Tibial nerve (tissue), 4 donors: ENCODE measurements at regions not wholly inside any gene's neighbourhood (a gene's known extent, or its start where the extent isn't known, plus 50 kb on each side); places are given as distances from the start of the nearest gene placed in this dataset.

Experiments
- DNase-seq, 2 donors: peaks; one replicate each; pipeline ENCODE4 v3.0.0-alpha.2; 2019; ENCODE audit warnings: low spot score in 2 of 2
- H3K27ac ChIP-seq, 4 donors: fragments of 200-600 bp; sonication (generic) in 3 of 4; one replicate each; pipeline ENCODE4 v1.5.1; 2017 to 2019; ENCODE audit warnings: mild to moderate bottlenecking in 1 of 4
- H3K27me3 ChIP-seq, 2 donors: fragments of 200-600 bp; sonication (generic) in 1 of 2; one replicate each; pipeline versions ENCODE4 v1.5.1 to v1.6.0; 2017 to 2019
- H3K36me3 ChIP-seq, 3 donors: fragments of 200-600 bp; sonication (generic); one replicate each; pipeline ENCODE4 v1.5.1; 2018 to 2019
- H3K4me1 ChIP-seq, 4 donors: fragments of 200-600 bp; sonication (generic) in 3 of 4; one replicate each; pipeline ENCODE4 v1.5.1; 2017 to 2019
- H3K4me3 ChIP-seq, 4 donors: fragments of 200-600 bp; sonication (generic) in 3 of 4; one replicate each; pipeline ENCODE4 v1.5.1; 2017 to 2019; ENCODE audit warnings: mild to moderate bottlenecking in 1 of 4, moderate library complexity in 1 of 4
- H3K9me3 ChIP-seq, 4 donors: fragments of 200-600 bp; sonication (generic) in 3 of 4; one replicate each; pipeline ENCODE4 v1.5.1; 2017 to 2019
- CTCF ChIP-seq, 5 experiments: fragments of 200-600 bp in 3 of 5; fragments of 450-650 bp in 2 of 5; sonication (generic) in 3 of 5; IDR thresholded peaks; one replicate each; pipeline ENCODE4 v1.5.1; 2016 to 2019; ENCODE audit warnings: antibody characterized with exemption in 5 of 5, mild to moderate bottlenecking in 3 of 5, moderate library complexity in 2 of 5
- EP300 ChIP-seq, 2 donors: sonication (generic); formaldehyde crosslinking; IDR thresholded peaks; one replicate each; pipeline ENCODE4 v1.6.1; 2017; ENCODE audit warnings: antibody characterized with exemption in 2 of 2, mild to moderate bottlenecking in 1 of 2
- POLR2A ChIP-seq, 2 donors: fragments of 450-650 bp; IDR thresholded peaks; one replicate each; pipeline ENCODE4 v1.6.1; 2017; ENCODE audit warnings: antibody characterized with exemption in 2 of 2, mild to moderate bottlenecking in 2 of 2, moderate library complexity in 2 of 2
- WGBS, 2 donors: methylation state at CpG; one replicate each; pipeline ENCODE4 v1.1.5; 2018; 5-methylcytosine and 5-hydroxymethylcytosine counted together

GRCh38 chr1:234833646-234834045, 223.7 kb upstream of the IRF2BP2 start:
- H3K4me1 ChIP-seq, result peaks cover 0 to 12% (median 1%) of the 10 kb centered on the region in 4 donors
- no peak overlapping the region for H3K27ac ChIP-seq
- TF ChIP-seq POLR2A (IDR thresholded peaks at IDR 0.05) (no peak), EP300 (IDR thresholded peaks at IDR 0.05) (no peak), CTCF (IDR thresholded peaks at IDR 0.05) (no peak)
- no peak overlapping the region for H3K4me3 ChIP-seq
- no peaks in the 10 kb centered on the region for H3K9me3 ChIP-seq
- DNase-seq, result no peak
- WGBS, 2 donors, result 92 to 96% methylated on average over 4 of the region's 4 CpGs
- no peaks in the 10 kb centered on the region for H3K36me3 ChIP-seq
- H3K27me3 ChIP-seq, result no peaks in the 10 kb centered on the region

GRCh38 chr1:234833118-234833517, 223.1 kb upstream of the IRF2BP2 start:
- TF ChIP-seq EP300 (IDR thresholded peaks at IDR 0.05) (no peak), POLR2A (IDR thresholded peaks at IDR 0.05) (no peak), CTCF (IDR thresholded peaks at IDR 0.05) (no peak)
- Histone ChIP-seq H3K4me1 (peaks cover 0 to 7% (median 0%) of the 10 kb centered on the region in 4 donors), H3K9me3 (no peaks in the 10 kb centered on the region), H3K4me3 (no peak overlapping the region), H3K27ac (no peak overlapping the region), H3K27me3 (no peaks in the 10 kb centered on the region), H3K36me3 (no peaks in the 10 kb centered on the region)
- no peak for DNase-seq
- WGBS, 2 donors, result 94 to 95% methylated on average over 4 of the region's 4 CpGs

GRCh38 chr1:234827656-234828055, 217.7 kb upstream of the IRF2BP2 start:
- TF ChIP-seq CTCF (IDR thresholded peaks at IDR 0.05), result no peak
- no peak for TF ChIP-seq EP300 (IDR thresholded peaks at IDR 0.05)
- TF ChIP-seq POLR2A (IDR thresholded peaks at IDR 0.05), result no peak
- H3K4me1 ChIP-seq, result no peaks in the 10 kb centered on the region
- 82 to 84% methylated on average over 7 of the region's 7 CpGs for WGBS, 2 donors
- H3K9me3 ChIP-seq, result no peaks in the 10 kb centered on the region
- no peak overlapping the region for H3K27ac ChIP-seq
- no peaks in the 10 kb centered on the region for H3K36me3 ChIP-seq
- no peak overlapping the region for H3K4me3 ChIP-seq
- H3K27me3 ChIP-seq, result no peaks in the 10 kb centered on the region
- DNase-seq, result no peak

- H3K27ac ChIP-seq, result no peak overlapping the region
- H3K4me1 ChIP-seq, result no peaks in the 10 kb centered on the region
- TF ChIP-seq POLR2A (IDR thresholded peaks at IDR 0.05) (no peak), EP300 (IDR thresholded peaks at IDR 0.05) (no peak), CTCF (IDR thresholded peaks at IDR 0.05) (no peak)
- no peaks in the 10 kb centered on the region for H3K27me3 ChIP-seq
- H3K36me3 ChIP-seq, result no peaks in the 10 kb centered on the region
- 86 to 89% methylated on average over 1 of the region's 1 CpG for WGBS, 2 donors
- H3K4me3 ChIP-seq, result no peak overlapping the region
- DNase-seq, result no peak
- H3K9me3 ChIP-seq, result no peaks in the 10 kb centered on the region
These were observed 217.2 kb upstream of the IRF2BP2 start for GRCh38 chr1:234827181-234827580.

GRCh38 chr1:234826352-234826751, 216.4 kb upstream of the IRF2BP2 start:
- no peak for DNase-seq
- no peaks in the 10 kb centered on the region for H3K36me3 ChIP-seq
- no peaks in the 10 kb centered on the region for H3K4me1 ChIP-seq
- TF ChIP-seq POLR2A (IDR thresholded peaks at IDR 0.05), result no peak
- no peak for TF ChIP-seq CTCF (IDR thresholded peaks at IDR 0.05)
- no peak for TF ChIP-seq EP300 (IDR thresholded peaks at IDR 0.05)
- 96 to 98% methylated on average over 7 of the region's 7 CpGs for WGBS, 2 donors
- no peaks in the 10 kb centered on the region for H3K27me3 ChIP-seq
- H3K9me3 ChIP-seq, result no peaks in the 10 kb centered on the region
- no peak overlapping the region for H3K4me3 ChIP-seq
- H3K27ac ChIP-seq, result no peak overlapping the region
